CMK (cell line): ENCODE measurements at regions not wholly inside any gene's neighbourhood (a gene's known extent, or its start where the extent isn't known, plus 50 kb on each side); places are given as distances from the start of the nearest gene placed in this dataset.
"Not testable (repeated sequence)": the region's sequence is repeated elsewhere in the genome, so short reads cannot be mapped to it uniquely, and the experiment has no call there.

Experiments
- DNase-seq: peaks from one replicate; pipeline ENCODE4 v3.0.0-alpha.2; 2010; ENCODE audit warnings: low read depth

DNA sequence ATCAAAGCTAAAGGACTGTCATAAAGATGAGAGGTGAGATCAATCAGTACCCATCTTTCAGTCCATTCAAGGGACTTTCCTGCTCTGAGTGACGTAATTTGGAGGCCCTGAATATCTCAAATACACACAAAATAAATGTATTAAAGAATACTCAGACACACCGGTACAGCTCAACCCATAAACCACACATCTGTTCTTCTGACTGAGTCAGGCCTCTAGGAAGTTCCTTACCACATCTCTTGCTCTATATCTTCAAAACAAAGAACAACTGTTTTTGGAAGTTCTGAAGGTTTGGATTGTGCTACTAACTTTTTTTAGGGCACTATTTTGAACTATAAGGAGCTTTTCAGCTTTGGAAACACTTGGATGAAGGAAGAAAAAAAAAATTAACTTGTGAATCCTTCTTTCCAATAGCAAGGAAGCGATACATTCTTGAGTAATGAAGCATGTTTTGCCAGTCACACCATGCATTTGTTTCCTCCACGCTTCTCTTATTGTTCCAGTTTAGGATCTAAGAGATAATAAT, 866.5 kb upstream of the VRK2 start:
- no peak for DNase-seq

DNA sequence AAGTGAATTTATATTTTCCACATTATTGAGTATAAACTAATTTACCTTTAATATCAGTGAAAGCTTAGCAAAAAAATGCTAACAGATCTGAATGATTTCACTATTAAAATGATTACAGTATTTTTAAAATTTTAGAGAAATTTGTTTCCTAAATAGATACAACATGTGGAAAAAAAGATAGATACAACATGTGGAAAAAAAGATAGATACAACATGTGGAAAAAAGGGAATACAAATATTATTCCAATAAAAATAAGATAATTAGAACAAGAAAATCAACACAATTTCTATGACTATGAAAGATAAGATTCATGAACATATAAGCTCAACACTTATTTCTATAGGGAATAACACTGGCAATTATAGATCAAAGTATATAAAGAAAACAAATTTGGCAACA, 865.9 kb upstream of the VRK2 start:
- DNase-seq: no peak

DNA sequence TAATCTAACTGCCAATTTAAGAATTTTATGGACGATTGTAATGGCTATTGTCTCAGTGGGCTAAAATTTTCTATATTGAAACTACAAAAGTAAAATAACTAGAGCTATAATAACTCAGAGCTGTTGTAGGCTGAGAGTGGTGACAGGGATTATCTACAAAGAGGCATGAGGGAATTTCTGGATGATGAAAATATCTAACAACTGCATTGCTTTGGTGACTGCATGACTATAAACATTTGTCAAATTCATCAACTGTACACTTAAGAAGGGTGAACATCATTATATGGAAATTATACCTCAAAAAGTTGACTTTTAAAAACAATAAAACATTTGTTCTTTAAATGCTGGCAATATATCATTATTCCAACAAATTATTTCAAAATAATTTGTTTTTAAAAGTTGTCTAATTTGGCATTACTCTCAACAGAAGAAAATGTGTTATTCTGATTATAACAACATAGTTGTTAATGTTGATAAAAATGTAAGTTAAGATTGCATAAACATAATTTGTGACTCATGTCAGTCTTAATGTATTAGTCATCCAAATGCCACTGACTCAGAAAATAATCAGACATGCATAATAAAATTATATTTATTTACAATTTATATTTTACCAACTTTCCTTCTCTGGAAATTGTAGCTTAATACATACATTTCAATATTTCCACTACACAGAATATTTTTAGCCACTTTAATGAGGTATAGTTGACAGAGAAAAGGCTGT, 865.1 kb upstream of the VRK2 start:
- no peak for DNase-seq

DNA sequence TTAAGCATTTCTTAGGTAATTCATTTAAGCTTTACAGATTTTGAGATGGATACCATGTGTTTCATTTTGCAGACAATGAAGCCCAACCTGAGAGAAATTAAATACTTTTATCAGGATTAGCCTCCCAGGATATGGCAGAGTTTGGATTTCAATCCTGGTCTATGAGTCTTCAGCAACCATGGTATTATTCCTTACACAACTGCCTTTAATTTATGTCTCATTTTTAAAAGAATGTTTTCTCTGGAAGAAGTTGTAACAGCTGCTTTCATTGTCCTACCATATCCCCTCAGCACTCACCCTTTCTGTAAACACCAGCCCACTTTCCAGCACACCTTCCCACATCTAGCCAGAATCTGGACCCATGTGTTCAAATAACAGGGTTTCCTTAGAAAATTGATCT, 863.7 kb upstream of the VRK2 start:
- no peak for DNase-seq

DNA sequence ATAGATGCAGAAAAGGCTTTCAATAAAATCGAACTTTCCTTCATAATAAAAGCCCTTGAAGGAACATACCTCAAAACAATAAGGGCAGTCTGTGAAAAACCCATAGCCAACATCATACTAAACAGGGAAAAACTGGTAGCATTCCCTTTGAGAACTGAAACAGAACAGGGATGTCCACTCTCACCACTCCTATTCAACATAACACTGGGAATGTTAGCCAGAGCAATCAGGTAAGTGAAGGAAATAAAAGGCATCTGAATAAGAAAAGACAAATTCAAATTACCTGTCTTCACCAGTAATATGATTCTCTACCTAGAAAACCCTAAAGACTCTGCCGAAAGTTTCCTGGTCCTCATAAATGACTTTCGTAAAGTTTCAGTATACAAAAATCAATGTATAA, 861.0 kb upstream of the VRK2 start:
- DNase-seq: no peak

DNA sequence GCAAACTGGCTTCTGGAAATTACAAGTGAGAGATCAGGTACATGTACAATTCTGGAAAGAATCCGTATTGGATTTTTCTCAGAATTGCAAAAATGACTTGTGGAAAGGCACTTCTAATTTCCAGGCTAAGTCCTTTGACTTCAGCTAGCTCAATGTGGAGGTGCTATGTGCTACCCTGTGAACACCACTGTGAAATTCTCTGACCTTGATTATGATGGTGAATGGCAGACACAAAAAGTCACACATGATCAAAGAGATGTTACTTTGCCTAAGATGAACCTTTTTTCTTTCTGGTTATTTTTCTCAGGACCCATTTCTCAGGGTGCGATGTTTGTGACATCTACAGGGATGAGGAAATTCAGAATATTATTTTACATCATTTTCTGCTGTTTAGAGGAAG, 856.6 kb upstream of the VRK2 start:
- no peak for DNase-seq

DNA sequence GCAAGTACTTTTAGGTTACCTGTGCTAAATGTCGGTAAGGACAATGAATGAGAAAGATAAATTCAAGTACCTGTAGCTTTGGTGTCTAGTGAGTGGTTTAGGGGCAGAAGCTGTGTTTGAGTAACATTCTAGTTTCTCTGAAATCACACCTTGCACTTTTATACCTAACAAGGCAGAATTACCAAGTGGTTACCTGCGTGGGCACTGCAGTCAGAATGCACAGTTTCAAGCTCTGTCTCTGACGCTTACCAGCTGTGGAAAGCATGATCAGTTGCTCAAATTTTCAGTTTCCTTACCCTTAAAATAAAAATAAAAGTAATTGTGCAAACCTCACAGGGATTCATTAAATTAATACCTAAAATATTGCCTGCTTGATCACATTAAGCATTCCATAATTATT, 846.9 kb upstream of the VRK2 start:
- no peak for DNase-seq

DNA sequence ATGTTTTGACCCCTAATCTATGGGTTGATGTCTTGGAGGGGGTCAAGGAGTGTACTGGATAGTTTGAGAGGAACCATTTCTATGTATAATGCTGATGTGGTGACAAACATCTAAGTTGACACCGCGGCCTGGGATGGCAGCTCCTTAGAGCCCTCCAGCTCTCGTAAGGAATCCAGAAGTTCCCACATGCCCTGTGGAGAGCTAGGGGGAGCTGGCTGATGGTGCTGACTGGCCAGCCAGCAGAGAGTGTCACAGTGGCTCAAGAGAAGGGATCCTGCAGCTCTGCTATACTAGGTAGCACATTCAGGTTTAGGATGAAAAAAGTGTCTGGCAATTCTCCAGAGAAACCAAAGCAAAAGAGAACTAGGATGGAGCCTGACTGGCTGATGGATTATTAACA, 842.2 kb upstream of the VRK2 start:
- DNase-seq: no peak

DNA sequence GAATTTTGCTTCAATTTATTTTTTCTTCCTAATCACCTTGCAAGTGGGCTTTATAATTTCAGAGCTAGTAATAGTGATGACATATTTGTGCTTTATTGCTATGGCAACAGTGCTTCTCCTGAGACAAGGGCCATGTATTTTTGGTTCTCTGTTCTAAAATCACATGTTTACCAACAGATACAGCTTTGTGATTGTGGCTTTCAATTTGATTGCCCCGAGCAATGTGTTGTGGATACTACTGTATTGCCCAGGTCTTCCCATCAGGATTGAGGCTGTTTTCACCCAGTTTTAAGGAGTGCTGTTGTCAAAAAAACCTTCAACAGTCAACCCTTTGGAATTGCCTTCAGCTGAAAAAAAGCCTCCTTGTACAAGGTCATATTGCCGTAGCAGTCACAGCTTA, 841.4 kb upstream of the VRK2 start:
- DNase-seq: no peak

DNA sequence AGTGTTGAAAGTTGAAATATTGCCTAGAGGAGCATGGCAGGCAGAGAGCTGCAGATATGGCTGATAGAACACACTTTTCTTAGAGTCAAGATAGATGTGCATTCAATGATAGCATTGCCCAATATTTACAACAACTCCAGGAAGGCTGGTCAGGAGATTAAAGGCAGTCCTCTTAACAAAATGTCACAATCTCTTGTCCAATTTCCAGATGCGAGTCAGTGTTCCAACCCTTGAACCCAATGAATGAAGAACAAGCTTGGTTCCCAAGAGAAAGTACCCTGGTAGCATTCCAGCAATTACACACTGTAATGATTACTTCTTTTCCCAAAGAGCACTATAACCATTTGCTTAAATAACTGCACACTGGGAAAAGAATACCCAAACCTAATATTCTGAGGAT, 839.4 kb upstream of the VRK2 start:
- DNase-seq: no peak

DNA sequence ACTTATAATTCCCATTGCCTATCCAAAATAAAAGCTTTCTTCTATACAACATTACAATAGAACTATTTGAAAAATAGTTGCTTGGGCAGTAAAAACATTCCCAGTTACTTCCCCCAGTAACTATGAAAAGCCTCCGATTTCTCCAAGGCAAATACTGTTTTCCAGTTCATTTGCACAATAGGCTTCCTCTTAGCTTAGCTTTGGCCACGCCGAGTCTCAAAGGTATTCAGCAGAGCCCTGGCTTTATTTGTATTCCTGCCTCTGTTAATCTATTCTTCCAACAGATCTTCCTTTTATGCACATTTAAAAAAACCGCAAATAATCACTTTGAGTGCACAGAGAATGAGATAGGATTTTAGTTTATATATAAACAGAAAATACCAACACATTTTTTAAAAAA, 836.8 kb upstream of the VRK2 start:
- no peak for DNase-seq

DNA sequence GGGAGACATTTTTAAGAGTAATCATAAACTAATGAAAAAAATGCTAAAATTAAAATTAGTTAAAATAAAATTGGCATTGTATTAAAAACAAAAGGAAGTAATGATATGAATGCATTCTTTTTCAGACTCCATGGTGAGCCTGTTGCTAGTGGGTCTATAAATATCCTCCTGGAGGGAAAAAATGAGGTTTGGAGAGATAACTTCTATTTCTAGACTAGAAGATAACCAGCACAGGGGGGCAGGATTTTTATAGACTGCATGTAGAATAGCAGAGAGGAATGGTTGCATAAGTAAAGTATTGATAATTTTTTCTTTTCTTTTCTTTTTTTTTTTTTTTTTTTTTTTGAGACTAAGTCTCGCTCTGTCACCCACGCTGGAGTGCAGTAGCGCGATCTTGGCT, 835.8 kb upstream of the VRK2 start:
- no peak for DNase-seq

DNA sequence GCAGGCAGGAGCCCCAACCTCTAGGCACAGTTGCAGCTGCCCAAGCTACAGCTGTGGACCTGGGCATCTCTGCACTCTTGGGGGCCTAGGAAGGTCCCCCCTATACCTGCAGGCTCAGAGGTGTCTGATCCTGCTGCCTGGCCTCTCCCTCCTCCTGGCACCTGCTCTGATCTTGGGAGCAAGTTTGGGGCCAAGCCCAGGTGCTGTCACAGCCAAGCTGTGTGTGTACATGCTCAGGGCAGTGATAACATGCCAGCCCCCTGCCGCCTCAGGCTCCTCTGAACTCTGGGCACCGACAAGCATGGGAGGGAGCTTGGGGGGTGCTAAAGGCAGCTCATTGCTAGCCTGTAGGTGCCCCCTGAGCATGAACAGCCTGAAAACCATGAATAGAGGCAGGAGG, 829.6 kb upstream of the VRK2 start:
- no peak for DNase-seq

DNA sequence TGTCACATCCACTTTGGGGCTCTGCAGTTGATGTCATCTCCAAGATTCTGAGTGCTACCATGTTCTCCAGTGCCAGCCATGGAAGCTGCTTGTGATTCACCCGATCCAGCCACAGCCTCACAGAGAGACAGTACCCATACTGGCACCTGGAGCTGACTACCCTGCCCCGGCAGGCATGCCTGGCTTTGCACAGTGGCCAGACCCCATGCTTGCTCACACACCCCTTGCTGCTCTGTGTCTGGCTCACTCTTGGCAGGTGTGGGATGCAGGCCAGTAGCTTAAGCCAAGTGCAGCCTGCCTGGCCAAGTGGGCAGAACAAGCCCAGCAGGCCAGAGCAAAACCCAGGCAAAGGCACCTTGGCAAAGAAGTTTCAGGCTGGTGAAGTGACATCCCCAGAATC, 828.4 kb upstream of the VRK2 start:
- no peak for DNase-seq

DNA sequence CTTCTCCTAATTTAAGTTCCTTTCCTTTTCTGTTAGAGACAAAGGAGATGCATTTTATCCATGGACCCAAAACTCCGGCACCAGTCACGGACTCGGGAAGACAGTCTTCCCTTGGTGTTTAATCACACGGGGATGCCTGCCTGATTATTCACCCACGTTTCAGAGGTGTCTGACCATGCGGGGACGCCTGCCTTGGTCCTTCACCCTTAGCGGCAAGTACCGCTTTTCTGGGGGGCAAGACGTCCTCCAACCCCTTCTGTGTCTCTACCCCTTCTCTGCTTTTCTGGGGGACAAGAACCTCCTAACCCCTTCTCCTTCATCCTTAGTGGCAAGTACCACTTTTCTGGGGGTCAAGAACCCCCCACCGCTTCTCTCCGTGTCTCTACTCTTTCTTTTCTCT, 816.9 kb upstream of the VRK2 start:
- DNase-seq: not testable (repeated sequence)

DNA sequence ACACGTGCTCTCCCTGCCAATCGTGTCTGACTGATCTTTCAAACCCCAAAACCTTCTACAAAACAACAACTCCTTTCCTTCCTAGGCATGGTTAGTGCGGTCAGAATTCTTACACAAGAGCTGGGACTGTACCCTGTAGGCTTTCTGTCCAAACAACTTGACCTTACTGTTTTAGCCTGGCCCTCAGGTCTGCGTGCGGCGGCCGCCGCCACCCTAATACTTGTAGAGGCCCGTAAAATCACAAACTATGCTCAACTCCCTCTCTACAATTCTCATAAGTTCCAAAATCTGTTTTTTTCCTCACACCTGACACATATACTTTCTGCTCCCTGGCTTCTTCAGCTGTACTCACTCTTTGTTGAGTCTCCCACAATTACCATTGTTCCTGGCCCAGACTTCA, 814.3 kb upstream of the VRK2 start:
- DNase-seq: not testable (repeated sequence)

DNA sequence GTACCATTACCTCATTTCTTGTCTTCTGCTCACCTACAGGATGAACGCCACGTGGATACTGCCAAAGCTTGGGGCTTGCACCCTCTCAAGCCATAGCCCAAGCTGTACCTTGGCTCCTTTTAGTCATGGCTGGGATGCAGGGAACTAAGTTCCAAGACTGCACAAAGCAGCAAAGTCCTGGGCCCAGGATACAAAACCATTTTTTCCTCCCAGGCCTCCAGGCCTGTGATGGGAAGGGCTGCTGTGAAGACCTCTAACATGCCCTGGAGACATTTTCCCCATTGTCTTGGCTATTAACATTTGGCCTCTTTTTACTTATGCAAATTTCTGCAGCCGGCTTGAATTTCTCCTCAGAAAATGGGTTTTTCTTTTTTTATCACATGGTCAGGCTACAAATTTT, 795.1 kb upstream of the VRK2 start:
- not testable (repeated sequence) for DNase-seq

DNA sequence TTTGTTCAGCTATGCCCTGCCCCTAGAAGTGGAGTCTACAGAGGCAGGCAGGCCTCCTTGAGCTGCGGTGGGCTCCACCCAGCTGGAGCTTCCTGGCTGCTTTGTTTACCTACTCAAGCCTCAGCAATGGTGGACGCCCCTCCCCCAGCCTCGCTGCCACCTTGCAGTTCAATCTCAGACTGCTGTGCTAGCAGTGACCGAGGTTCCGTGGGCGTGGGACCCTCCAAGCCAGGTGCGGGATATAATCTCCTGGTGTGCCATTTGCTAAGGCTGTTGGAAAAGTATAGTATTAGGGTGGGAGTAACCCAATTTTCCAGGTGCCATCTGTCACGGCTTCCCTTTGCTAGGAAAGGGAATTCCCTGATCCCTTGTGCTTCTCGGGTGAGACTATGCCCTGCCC, 770.2 kb upstream of the VRK2 start:
- DNase-seq: not testable (repeated sequence)

DNA sequence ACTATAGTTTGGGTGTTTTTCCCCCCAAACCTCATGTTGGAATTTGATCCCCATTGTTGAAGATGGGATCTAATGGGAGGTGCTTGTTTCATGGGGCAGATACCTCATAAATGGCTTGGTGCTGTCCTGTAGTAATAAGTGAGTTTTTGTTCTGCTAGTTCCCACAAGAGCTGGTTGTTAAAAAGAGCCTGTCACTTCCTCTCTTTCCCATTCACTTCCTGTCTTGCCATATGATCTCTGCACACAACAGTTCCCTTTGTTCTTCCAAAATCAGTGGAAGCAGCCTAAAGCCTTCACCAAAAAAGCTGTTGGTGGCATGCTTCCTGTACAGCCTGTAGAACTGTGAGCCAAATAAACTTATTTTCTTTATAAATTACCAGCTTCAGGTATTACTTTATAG, 768.2 kb upstream of the VRK2 start:
- DNase-seq: no peak

DNA sequence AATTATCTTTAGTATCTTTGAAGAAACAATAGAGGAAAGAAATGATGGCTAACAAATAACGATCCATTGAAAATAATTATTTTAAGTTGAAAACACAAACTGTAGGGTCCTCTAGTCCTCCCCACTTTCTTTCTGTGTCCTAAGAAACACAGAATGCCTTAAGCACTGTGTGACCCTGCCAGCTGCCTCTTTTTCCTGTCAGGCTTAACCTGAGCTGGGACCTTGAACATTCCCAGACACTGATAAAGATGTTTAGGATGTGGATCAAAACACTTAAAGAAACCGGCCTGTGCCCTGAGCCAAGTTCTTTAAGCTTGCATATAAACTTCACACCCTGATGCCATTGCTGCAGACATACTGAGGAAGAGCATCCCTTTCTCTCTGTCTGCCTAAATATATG, 755.4 kb upstream of the VRK2 start:
- no peak for DNase-seq

DNA sequence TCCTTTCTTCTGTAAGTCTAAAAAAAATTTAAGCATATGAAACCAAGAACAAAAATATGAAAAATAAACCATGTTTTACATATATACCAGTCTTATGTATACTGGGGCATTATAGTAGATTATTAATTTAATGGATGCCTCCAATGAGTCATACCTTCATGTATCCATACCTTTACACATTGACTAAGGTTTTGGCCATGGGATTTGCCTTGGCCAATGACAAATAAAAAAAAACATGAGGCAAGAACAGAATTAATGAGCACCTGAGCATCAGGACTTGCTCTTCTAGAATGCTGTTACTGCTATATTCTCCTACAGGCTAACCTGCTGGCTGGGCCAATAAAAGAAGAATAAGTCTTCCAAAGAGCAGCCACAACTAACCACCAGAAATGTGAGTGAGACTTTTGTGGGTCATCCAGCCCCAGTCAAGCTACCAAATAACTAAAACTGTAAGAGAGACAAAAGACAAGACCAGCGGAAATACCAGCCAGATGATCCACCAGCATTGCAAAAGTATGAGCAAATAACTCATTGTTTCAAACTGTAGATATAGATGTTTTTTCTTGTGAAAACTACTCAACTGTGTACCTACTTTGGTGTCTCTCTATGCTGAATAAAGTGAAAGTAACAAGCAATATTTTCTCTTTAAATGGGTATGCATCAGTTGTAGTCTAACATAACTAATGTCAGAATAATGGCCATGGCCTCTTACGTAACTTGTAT, 749.6 kb upstream of the VRK2 start:
- no peak for DNase-seq

DNA sequence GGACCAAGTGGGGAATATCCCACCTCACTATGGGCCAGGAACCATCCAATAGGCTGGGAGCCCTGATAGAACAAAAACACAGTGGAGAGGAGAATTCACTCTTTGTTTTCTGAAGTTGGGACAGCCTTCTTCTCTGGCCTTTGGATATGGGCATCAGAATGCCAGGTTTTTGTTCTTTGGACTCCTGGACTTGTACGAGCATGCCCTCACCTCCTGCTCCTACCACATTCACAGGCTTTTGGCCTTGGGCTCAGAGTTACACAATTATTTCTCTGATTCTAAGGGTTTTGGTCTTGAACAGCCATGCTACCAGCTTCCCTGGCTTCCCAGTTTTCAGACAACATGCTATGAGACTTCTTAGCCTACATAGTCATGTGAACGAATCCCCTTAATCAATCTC, 732.9 kb upstream of the VRK2 start:
- no peak for DNase-seq

DNA sequence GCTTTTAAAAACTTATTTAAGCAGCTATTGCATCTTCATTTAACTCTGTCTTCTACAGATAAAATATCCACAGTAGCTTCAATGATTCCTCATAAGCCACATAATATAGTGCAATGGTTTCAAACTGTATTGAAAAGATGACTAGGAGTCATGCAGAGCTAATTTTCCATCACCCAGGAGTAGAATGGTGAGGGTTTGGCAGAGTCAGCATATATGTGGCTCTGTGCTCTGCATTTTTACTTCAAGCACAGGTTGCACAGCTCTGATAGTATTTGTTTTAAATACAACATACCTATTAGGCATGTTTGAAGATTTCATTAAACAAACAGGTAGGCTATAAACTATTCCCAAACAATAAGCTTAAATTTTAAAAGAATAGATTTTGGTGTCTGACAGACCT, 731.9 kb upstream of the VRK2 start:
- no peak for DNase-seq

DNA sequence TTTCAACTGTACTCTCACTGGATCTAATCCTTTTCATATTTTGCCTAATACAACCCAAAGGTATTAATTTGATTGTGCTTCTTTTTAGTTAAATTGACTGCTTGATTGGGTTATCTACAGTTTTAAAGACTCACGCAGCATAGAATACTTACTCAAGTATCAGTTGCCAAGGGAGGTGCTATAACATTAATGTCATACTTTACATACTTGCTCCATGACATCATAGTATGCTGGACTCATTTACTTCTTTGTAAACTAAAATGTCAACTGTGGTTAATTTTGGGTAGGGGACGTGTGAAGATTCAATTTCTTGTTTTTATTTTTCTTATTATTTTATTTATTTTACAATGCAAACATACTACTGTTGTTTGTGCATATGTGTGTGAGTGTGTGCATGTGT, 716.2 kb upstream of the VRK2 start:
- no peak for DNase-seq
